Colonic mucosa (tissue), 4 donors: ENCODE measurements at regions not wholly inside any gene's neighbourhood (a gene's known extent, or its start where the extent isn't known, plus 50 kb on each side); places are given as distances from the start of the nearest gene placed in this dataset.
"Not testable (repeated sequence)": the region's sequence is repeated elsewhere in the genome, so short reads cannot be mapped to it uniquely, and the experiment has no call there.

Experiments used
- DNase-seq: peaks from one replicate; pipeline ENCODE4 v3.0.0-alpha.2; 2020
- H3K27ac ChIP-seq: fragments of 200-600 bp; one replicate; pipeline ENCODE4 v1.8.0; 2021
- H3K27me3 ChIP-seq: fragments of 200-600 bp; one replicate; pipeline ENCODE4 v1.8.0; 2021
- H3K36me3 ChIP-seq: fragments of 200-600 bp; one replicate; pipeline ENCODE4 v1.8.0; 2021
- H3K4me1 ChIP-seq: fragments of 200-600 bp; one replicate; pipeline ENCODE4 v1.8.0; 2021; ENCODE audit warnings: mild to moderate bottlenecking
- H3K4me3 ChIP-seq: fragments of 200-600 bp; one replicate; pipeline ENCODE4 v1.8.0; 2021
- H3K9ac ChIP-seq, 2 donors: one replicate each; pipeline ENCODE4 v1.7.0; 2013; ENCODE audit warnings: control low read depth in 2 of 2, low read depth in 2 of 2, low read length in 2 of 2
- H3K9me3 ChIP-seq: fragments of 200-600 bp; one replicate; pipeline ENCODE4 v1.8.0; 2021
- intact Hi-C: fragments of 100-400 bp; cut with DNase I; formaldehyde crosslinking; loops from one replicate; pipeline ENCODE4 v1.14.1; 2022
- TF ChIP-seq, protein P1 (sequence below): fragments of 200-600 bp; IDR thresholded peaks from one replicate; pipeline ENCODE4 v1.8.0; 2022; ENCODE audit warnings: antibody characterized with exemption, mild to moderate bottlenecking
- donor health status: healthy.
- donor health status: DM: no; HTN: no; CAD: no.
- donor health status: DM: no; HTN: no; CAD: no.

DNA sequence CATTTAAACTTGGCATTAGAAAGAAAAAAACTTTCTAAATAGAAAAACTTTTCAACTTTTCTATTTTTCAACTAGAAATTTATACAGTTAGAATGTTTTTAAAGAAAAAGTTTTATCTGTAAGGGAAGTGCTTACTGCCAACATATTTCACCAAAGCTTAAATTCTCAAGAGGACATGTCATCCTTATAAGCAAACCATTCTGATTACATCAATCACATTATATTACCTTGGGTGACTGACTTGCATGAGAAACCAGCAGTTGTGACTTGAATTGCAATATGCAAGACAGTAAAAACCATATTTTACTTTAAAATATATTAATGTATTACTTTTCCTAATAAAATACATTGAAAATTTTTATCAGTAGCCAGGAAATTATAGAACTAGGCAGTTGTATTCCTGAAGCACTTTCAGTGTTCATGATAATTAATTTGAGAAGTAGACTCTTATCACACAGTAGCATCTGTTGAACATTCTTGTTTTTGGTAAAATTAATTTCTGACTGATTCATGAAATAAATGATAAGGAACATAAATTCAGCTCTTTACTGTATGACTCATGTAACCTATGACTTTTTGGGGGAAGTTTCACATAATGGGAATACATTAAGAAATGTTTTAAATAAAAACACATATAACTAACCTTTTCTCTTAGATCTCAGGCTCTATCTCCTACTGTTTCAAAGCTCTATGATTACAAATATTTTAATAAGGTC is 345.0 kb upstream of the CCDC179 start:
- no peak overlapping the region for H3K4me3 ChIP-seq
- no peaks in the 10 kb centered on the region for H3K9me3 ChIP-seq
- no peaks in the 10 kb centered on the region for H3K4me1 ChIP-seq
- H3K9ac ChIP-seq: no peak overlapping the region
- intact Hi-C loops: no loop called here
- no peaks in the 10 kb centered on the region for H3K27me3 ChIP-seq
- H3K36me3 ChIP-seq: no peaks in the 10 kb centered on the region
- TF ChIP-seq, protein P1, sequence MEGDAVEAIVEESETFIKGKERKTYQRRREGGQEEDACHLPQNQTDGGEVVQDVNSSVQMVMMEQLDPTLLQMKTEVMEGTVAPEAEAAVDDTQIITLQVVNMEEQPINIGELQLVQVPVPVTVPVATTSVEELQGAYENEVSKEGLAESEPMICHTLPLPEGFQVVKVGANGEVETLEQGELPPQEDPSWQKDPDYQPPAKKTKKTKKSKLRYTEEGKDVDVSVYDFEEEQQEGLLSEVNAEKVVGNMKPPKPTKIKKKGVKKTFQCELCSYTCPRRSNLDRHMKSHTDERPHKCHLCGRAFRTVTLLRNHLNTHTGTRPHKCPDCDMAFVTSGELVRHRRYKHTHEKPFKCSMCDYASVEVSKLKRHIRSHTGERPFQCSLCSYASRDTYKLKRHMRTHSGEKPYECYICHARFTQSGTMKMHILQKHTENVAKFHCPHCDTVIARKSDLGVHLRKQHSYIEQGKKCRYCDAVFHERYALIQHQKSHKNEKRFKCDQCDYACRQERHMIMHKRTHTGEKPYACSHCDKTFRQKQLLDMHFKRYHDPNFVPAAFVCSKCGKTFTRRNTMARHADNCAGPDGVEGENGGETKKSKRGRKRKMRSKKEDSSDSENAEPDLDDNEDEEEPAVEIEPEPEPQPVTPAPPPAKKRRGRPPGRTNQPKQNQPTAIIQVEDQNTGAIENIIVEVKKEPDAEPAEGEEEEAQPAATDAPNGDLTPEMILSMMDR: no peak
- H3K27ac ChIP-seq: no peak overlapping the region
- no peak for DNase-seq

DNA sequence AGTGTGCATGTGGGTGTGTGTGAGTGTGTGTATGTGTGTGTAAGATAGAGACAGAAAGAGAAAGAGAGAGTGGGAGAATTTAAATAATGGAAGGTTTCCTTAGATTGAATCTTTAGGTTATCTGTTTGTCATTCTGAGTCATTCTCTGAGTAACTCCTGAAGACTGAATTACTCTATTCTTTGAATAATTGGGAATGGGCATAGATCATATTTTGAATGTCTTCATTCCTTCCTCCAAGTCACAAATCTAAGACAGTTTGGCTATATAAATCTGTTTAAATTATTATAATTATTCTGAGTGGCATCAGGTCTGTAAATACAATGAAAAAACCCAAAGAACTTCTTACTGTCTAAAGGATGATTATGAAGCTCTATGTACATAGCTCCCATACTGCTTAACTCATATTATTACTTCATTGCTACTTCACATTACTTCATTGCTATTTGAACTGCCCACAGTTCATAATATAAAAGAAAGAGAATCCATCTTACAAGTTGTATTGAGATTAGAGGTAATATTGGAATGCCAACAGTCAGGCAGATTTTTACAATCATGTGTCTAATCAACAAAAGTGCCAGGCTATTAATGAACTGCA is 346.6 kb upstream of the CCDC179 start:
- Histone ChIP-seq H3K9ac (no peak overlapping the region), H3K36me3 (no peaks in the 10 kb centered on the region), H3K27me3 (no peaks in the 10 kb centered on the region), H3K9me3 (no peaks in the 10 kb centered on the region), H3K27ac (no peak overlapping the region), H3K4me3 (no peak overlapping the region), H3K4me1 (no peaks in the 10 kb centered on the region)
- TF ChIP-seq, protein P1: no peak
- intact Hi-C loops: no loop called here
- no peak for DNase-seq

DNA sequence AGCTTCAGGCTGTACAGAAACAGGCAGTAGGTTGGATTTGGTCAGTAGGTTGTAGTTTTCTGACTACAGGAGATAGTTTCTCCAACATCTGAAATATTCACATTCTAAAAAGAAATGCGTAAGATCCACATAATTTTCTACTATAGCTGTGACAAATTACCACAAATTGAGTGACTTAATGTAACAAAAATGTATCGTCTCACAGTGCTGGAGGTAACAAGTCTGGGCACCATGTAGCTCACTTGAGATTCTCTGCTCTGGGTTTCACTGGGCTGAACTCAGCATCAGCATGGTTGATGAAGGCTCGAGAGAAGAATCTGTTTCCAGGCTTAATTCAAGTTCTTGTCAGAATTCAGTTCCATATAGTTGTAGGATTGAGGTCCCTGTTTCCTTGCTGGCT is 350.9 kb upstream of the CCDC179 start:
- intact Hi-C loops: no loop called here
- Histone ChIP-seq H3K9me3 (no peaks in the 10 kb centered on the region), H3K27me3 (no peaks in the 10 kb centered on the region), H3K4me1 (no peaks in the 10 kb centered on the region), H3K9ac (no peak overlapping the region), H3K4me3 (no peak overlapping the region), H3K36me3 (no peaks in the 10 kb centered on the region), H3K27ac (no peak overlapping the region)
- no peak for DNase-seq
- TF ChIP-seq, protein P1: no peak

GRCh38 chr11:23212807-23213206 is 352.5 kb upstream of the CCDC179 start:
- Histone ChIP-seq H3K36me3 (no peaks in the 10 kb centered on the region), H3K9ac (no peak overlapping the region), H3K27me3 (no peaks in the 10 kb centered on the region), H3K9me3 (no peaks in the 10 kb centered on the region), H3K4me1 (no peaks in the 10 kb centered on the region), H3K4me3 (no peak overlapping the region), H3K27ac (no peak overlapping the region)
- intact Hi-C loops: no loop called here
- DNase-seq: no peak
- TF ChIP-seq, protein P1: no peak

GRCh38 chr11:23217072-23217471 is 356.8 kb upstream of the CCDC179 start:
- Histone ChIP-seq H3K27ac (no peak overlapping the region), H3K9me3 (no peaks in the 10 kb centered on the region), H3K27me3 (no peaks in the 10 kb centered on the region), H3K4me1 (no peaks in the 10 kb centered on the region), H3K4me3 (no peak overlapping the region), H3K9ac (no peak overlapping the region), H3K36me3 (no peaks in the 10 kb centered on the region)
- intact Hi-C loops: no loop called here
- no peak for DNase-seq
- TF ChIP-seq, protein P1: no peak

DNA sequence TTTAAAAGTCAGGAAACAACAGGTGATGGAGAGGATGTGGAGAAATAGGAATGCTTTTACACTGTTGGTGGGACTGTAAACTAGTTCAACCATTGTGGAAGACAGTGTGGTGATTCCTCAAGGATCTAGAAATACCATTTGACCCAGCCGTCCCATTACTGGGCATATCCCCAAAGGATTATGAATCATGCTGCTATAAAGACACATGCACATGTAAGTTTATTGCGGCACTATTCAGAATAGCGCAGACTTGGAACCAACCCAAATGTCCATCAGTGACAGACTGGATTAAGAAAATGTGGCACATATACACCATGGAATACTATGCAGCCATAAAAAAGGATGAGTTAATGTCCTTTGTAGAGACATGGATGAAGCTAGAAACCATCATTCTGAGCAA is 359.8 kb upstream of the CCDC179 start:
- intact Hi-C loops, H3K4me1 ChIP-seq, H3K4me3 ChIP-seq, H3K9ac ChIP-seq, H3K9me3 ChIP-seq, DNase-seq, H3K27me3 ChIP-seq, H3K36me3 ChIP-seq, H3K27ac ChIP-seq: not testable (repeated sequence)
